ENCODE measurements at regions not wholly inside any gene's neighbourhood (a gene's known extent, or its start where the extent isn't known, plus 50 kb on each side); places are given as distances from the start of the nearest gene placed in this dataset.

- TF ChIP-seq POLR2AphosphoS5 (IDR thresholded peaks at IDR 0.05) (no peak), CTCF (IDR thresholded peaks at IDR 0.05; ENCODE audit: poor library complexity, severe bottlenecking) (no peak), EP300 (conservative IDR thresholded peaks at IDR 0.05; ENCODE audit: poor library complexity, severe bottlenecking) (no peak), EZH2 (IDR thresholded peaks at IDR 0.05; ENCODE audit: borderline replicate concordance, insufficient read depth, low read length, poor library complexity, severe bottlenecking) (no peak), RAD21 (conservative IDR thresholded peaks at IDR 0.05) (no peak)
Measured at GRCh38 chr22:44396021-44396726, 83.4 kb upstream of the SHISAL1 start.
